MM.1S (cell line): ENCODE measurements at regions not wholly inside any gene's neighbourhood (a gene's known extent, or its start where the extent isn't known, plus 50 kb on each side); places are given as distances from the start of the nearest gene placed in this dataset.

Source experiments
- EZH2 ChIP-seq: fragments of 300-600 bp; sonication (generic); optimal IDR thresholded peaks from 2 replicates; pipeline ENCODE3; 2017; ENCODE audit warnings: low read depth, mild to moderate bottlenecking, antibody characterized with exemption, low read length, mixed read lengths
- EZH2phosphoT487 ChIP-seq: fragments of 300-600 bp; sonication (generic); IDR thresholded peaks from 2 replicates; pipeline ENCODE4 v1.6.1; 2018; ENCODE audit warnings: antibody characterized with exemption, low read length
- TF ChIP-seq, protein P1 (sequence below): fragments of 300-600 bp; sonication (generic); IDR thresholded peaks from 2 replicates; pipeline ENCODE4 v1.5.1; 2016; ENCODE audit warnings: antibody characterized with exemption, low read length, mixed read lengths

DNA sequence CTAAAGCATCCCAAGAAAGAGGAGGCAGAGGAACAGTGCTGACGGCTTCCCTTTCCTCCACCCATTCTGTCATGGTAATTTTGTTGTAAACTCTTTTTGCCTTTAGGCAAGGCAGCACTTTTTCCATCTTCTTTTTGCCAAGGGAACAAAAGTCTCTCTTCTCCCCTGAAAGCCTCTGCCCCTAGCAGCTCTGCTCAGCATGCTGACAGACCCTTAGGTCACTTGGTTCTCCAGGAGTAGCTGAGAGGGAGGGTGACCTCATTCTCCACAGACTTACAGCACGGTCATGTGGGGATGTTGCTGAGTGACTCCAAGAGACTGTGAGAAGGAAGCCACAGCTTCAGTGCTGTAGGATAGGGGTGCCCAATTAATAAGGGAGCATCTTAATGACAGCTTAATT lies 81.1 kb upstream of the RALGAPA2 start:
- TF ChIP-seq, protein P1, sequence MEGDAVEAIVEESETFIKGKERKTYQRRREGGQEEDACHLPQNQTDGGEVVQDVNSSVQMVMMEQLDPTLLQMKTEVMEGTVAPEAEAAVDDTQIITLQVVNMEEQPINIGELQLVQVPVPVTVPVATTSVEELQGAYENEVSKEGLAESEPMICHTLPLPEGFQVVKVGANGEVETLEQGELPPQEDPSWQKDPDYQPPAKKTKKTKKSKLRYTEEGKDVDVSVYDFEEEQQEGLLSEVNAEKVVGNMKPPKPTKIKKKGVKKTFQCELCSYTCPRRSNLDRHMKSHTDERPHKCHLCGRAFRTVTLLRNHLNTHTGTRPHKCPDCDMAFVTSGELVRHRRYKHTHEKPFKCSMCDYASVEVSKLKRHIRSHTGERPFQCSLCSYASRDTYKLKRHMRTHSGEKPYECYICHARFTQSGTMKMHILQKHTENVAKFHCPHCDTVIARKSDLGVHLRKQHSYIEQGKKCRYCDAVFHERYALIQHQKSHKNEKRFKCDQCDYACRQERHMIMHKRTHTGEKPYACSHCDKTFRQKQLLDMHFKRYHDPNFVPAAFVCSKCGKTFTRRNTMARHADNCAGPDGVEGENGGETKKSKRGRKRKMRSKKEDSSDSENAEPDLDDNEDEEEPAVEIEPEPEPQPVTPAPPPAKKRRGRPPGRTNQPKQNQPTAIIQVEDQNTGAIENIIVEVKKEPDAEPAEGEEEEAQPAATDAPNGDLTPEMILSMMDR, result no peak
- TF ChIP-seq EZH2, result no peak
- TF ChIP-seq EZH2phosphoT487, result no peak
